Ascending aorta (tissue), 2 donors: ENCODE measurements at regions not wholly inside any gene's neighbourhood (a gene's known extent, or its start where the extent isn't known, plus 50 kb on each side); places are given as distances from the start of the nearest gene placed in this dataset.

Source experiments
- DNase-seq, 2 donors: peaks; one replicate each; pipeline ENCODE4 v3.0.0-alpha.2; 2019; ENCODE audit warnings: low spot score in 2 of 2
- H3K27ac ChIP-seq, 2 donors: fragments of 200-600 bp; sonication (generic); one replicate each; pipeline ENCODE4 v1.5.1; 2016 to 2017; ENCODE audit warnings: mild to moderate bottlenecking in 1 of 2
- H3K27me3 ChIP-seq: fragments of 200-600 bp; sonication (generic); one replicate; pipeline ENCODE4 v1.5.1; 2017
- H3K36me3 ChIP-seq, 2 donors: fragments of 200-600 bp; sonication (generic); one replicate each; pipeline ENCODE4 v1.5.1; 2016
- H3K4me1 ChIP-seq, 2 donors: fragments of 200-600 bp; sonication (generic); one replicate each; pipeline ENCODE4 v1.5.1; 2016 to 2017; ENCODE audit warnings: mild to moderate bottlenecking in 1 of 2
- H3K4me3 ChIP-seq, 2 donors: fragments of 200-600 bp; sonication (generic); one replicate each; pipeline ENCODE4 v1.5.1; 2016 to 2017; ENCODE audit warnings: mild to moderate bottlenecking in 1 of 2
- H3K9me3 ChIP-seq, 2 donors: fragments of 200-600 bp; sonication (generic); one replicate each; pipeline ENCODE4 v1.5.1; 2016
- intact Hi-C: fragments of 100-400 bp; cut with DNase I; formaldehyde crosslinking; loops from one replicate; pipeline ENCODE4 v1.15.1; 2023
- TF ChIP-seq, protein P1 (sequence below), 3 experiments: fragments of 200-600 bp in 2 of 3; fragments of 450-650 bp in 1 of 3; sonication (generic) in 2 of 3; IDR thresholded peaks; one replicate each; pipeline ENCODE4 v1.5.1; 2016 to 2019; ENCODE audit warnings: antibody characterized with exemption in 3 of 3, mild to moderate bottlenecking in 1 of 3, moderate library complexity in 1 of 3

DNA sequence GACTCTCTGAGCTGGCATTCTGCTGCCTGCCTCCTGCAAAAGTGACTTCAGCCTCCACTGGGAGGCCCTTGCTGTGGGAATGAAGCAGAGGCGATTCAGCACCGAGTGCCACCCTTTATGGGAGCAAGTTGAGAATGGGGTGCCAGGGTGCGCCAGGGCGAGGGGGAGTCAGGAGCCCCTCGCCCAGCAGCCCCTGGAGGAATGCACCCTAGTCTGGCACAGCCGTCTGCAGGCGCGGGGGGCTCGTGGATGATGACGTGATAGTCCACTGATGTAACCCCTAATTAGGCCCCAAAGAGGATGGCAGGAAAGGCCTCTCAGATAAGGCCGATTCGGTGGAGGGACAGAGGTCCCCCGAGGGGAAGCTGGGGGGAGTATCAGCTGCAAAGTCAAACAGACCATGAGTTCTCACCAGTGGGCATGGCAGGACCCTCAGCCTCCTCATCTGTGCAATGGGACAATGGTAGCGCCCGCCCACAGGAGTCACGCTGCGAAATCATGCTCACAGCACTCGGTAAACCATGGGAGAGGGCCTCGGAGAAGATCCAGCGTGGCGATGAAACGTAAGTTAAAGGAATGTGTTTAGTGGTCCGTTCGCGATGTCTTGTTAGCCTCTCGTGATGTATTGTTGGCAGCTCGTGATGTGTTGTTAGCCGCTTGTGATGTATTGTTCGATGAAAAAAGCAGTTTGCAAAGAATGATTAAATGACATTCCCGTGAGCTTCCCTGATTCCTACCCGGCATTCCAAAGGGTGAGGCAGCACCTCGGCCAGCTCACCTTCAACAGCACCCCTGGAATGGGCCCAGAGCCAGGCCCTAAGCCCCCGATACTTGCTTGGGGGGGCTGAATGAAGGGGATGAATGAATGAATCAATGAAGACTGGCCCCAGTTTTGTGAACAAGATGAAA, 49.7 kb upstream of the NOTCH1 start:
- TF ChIP-seq, protein P1, sequence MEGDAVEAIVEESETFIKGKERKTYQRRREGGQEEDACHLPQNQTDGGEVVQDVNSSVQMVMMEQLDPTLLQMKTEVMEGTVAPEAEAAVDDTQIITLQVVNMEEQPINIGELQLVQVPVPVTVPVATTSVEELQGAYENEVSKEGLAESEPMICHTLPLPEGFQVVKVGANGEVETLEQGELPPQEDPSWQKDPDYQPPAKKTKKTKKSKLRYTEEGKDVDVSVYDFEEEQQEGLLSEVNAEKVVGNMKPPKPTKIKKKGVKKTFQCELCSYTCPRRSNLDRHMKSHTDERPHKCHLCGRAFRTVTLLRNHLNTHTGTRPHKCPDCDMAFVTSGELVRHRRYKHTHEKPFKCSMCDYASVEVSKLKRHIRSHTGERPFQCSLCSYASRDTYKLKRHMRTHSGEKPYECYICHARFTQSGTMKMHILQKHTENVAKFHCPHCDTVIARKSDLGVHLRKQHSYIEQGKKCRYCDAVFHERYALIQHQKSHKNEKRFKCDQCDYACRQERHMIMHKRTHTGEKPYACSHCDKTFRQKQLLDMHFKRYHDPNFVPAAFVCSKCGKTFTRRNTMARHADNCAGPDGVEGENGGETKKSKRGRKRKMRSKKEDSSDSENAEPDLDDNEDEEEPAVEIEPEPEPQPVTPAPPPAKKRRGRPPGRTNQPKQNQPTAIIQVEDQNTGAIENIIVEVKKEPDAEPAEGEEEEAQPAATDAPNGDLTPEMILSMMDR (IDR thresholded peaks at IDR 0.05) = no peak
- intact Hi-C loops = no loop called here
- H3K27ac ChIP-seq = no peak overlapping the region
- H3K36me3 ChIP-seq = no peaks in the 10 kb centered on the region
- H3K9me3 ChIP-seq = no peaks in the 10 kb centered on the region
- H3K27me3 ChIP-seq = no peaks in the 10 kb centered on the region
- DNase-seq = no peak
- peaks cover 0 to 5% of the 10 kb centered on the region in 2 donors for H3K4me1 ChIP-seq
- no peak overlapping the region for H3K4me3 ChIP-seq
